Endothelial cell of umbilical vein (primary cell): ENCODE measurements at regions not wholly inside any gene's neighbourhood (a gene's known extent, or its start where the extent isn't known, plus 50 kb on each side); places are given as distances from the start of the nearest gene placed in this dataset.
"Not testable (repeated sequence)": the region's sequence is repeated elsewhere in the genome, so short reads cannot be mapped to it uniquely, and the experiment has no call there.

Source experiments
- FOS ChIP-seq: IDR thresholded peaks from 2 replicates; pipeline ENCODE4 v1.6.1; 2011; ENCODE audit warnings: mild to moderate bottlenecking, low read length, moderate library complexity, borderline replicate concordance; ENCODE audit not compliant: insufficient read depth
- TF ChIP-seq, protein P1 (sequence below), 2 donors: IDR thresholded peaks; 1 replicate in 1 of 2; 2 replicates in 1 of 2; pipeline ENCODE4 v1.5.1; 2011; ENCODE audit warnings: low read length in 2 of 2, mild to moderate bottlenecking in 2 of 2, moderate library complexity in 2 of 2, control low read depth in 1 of 2, inconsistent platforms in 1 of 2, low read depth in 1 of 2; ENCODE audit not compliant: insufficient read depth in 1 of 2; ENCODE audit errors: extremely low read depth in 1 of 2

DNA sequence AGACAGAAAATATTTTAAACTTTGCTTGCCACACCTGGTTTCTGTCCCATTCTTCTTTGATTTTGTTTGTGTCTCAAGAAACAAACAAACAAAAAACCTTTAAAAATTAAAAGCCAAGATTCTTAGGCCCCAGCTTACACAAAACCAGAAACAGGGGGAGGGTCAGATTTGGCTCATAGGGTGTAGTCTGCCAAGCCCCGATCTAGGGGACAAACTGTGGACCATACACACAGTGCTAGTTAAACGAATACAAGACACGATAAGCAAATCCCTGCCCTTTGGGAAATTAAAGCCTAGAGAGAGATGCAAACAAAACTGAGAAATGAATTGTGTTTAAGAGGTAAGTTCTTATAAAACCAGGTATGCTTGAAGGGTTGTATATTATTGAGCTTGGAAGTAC, 181.7 kb downstream of the POTEB3 start:
- TF ChIP-seq, protein P1, sequence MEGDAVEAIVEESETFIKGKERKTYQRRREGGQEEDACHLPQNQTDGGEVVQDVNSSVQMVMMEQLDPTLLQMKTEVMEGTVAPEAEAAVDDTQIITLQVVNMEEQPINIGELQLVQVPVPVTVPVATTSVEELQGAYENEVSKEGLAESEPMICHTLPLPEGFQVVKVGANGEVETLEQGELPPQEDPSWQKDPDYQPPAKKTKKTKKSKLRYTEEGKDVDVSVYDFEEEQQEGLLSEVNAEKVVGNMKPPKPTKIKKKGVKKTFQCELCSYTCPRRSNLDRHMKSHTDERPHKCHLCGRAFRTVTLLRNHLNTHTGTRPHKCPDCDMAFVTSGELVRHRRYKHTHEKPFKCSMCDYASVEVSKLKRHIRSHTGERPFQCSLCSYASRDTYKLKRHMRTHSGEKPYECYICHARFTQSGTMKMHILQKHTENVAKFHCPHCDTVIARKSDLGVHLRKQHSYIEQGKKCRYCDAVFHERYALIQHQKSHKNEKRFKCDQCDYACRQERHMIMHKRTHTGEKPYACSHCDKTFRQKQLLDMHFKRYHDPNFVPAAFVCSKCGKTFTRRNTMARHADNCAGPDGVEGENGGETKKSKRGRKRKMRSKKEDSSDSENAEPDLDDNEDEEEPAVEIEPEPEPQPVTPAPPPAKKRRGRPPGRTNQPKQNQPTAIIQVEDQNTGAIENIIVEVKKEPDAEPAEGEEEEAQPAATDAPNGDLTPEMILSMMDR (IDR thresholded peaks at IDR 0.05; ENCODE audit: extremely low read depth in 1 of 2, insufficient read depth in 1 of 2, low read depth in 1 of 2, low read length in 2 of 2), result not testable (repeated sequence)
- TF ChIP-seq FOS, result not testable (repeated sequence)
